ENCODE measurements at regions not wholly inside any gene's neighbourhood (a gene's known extent, or its start where the extent isn't known, plus 50 kb on each side); places are given as distances from the start of the nearest gene placed in this dataset.
A peak's percentile ranks its signal among the peaks of the same experiment; 100 is the strongest.

DNA sequence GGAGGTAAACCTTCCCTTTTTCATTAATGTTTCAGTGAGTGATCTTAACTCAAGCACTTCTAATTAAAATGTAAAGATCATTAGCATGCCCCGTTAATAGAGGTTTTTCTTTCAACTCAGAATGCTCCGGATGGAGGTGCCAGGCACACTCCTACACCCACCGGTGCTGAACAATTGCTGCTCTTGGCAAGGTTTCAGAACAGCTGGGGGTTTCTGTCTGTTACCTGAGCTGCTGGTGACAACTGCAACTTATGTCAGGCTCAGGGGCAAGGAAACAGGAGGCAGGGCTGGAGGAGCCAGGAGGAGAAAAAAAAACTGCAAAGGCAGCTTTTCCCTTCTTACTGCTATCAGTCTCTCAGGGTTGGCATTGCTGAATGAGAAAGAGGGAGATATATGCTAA lies 250.1 kb downstream of the DIPK2A start:
- TF ChIP-seq, protein P1, sequence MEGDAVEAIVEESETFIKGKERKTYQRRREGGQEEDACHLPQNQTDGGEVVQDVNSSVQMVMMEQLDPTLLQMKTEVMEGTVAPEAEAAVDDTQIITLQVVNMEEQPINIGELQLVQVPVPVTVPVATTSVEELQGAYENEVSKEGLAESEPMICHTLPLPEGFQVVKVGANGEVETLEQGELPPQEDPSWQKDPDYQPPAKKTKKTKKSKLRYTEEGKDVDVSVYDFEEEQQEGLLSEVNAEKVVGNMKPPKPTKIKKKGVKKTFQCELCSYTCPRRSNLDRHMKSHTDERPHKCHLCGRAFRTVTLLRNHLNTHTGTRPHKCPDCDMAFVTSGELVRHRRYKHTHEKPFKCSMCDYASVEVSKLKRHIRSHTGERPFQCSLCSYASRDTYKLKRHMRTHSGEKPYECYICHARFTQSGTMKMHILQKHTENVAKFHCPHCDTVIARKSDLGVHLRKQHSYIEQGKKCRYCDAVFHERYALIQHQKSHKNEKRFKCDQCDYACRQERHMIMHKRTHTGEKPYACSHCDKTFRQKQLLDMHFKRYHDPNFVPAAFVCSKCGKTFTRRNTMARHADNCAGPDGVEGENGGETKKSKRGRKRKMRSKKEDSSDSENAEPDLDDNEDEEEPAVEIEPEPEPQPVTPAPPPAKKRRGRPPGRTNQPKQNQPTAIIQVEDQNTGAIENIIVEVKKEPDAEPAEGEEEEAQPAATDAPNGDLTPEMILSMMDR (IDR thresholded peaks at IDR 0.05; ENCODE audit: low read depth, low read length, missing control alignments), result no peak
- no peak overlapping the region for H3K4me3 ChIP-seq (replicated peaks; ENCODE audit: low read depth, low read length)
- DNase-seq (ENCODE audit: extremely low read depth, low read depth), result no peak

DNA sequence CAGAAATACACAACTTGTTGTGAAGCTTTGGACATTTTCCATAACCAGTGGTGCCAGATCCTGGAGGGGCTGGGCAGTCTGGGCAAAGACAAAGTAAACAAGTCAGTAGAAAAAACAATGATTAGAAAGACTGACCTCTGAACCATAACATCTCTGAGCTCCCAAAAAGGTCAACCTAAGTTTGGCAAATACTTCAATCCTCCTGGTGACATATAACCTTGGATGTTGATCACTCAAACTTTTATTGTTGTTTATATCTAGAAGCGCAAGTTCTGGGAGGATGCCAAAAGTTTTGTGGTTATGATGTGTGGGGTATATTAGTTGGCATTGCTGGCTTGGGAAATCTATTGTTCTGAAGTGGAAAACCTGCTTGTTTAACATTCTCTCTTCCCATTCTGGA lies 257.7 kb downstream of the DIPK2A start:
- peak; percentile 7 for DNase-seq (ENCODE audit: extremely low read depth, low read depth)
- no peak overlapping the region for H3K4me3 ChIP-seq (replicated peaks; ENCODE audit: low read depth, low read length)
- TF ChIP-seq, protein P1 (IDR thresholded peaks at IDR 0.05; ENCODE audit: low read depth, low read length, missing control alignments), result no peak

DNA sequence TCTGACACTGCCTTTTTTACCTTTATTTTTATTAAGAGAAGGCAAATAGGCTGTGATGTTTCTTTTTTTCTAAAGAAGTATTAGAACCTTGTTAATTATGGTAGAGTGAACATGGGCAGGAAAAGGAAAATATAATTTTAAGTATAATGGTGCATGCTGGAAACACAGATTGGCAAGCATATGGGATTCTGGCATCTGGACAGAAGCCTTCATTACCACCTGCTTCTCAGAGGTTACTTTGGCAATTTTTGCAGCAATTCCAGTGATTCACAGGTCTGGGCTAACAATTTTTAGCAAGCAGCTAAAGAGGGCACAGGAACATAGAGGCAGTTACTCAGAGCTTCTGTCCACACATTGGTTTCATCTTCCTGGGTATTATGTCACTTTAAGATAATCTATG lies 258.3 kb downstream of the DIPK2A start:
- TF ChIP-seq, protein P1 (IDR thresholded peaks at IDR 0.05; ENCODE audit: low read depth, low read length, missing control alignments), result no peak
- no peak overlapping the region for H3K4me3 ChIP-seq (replicated peaks; ENCODE audit: low read depth, low read length)
- DNase-seq (ENCODE audit: extremely low read depth, low read depth), result no peak

DNA sequence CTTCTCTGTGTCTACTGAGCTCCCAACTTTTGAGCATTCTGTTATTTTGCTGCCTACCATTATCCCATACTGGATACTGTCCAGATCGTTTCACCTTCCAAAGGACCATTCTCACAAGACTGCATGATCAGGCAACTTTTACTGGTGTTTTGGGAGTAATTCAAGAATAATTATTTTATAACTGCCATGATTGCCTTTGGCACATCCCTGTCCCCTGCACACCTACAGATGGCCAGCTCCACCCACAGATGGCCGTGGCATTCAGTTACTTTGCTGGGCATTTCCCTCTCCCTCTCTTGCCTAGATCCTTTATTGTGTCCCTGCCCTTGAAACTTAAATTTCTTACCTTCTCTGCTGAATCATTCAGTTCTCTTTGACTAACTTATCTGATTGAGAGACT lies 263.9 kb downstream of the DIPK2A start:
- TF ChIP-seq, protein P1 (IDR thresholded peaks at IDR 0.05; ENCODE audit: low read depth, low read length, missing control alignments), result no peak
- H3K4me3 ChIP-seq (replicated peaks; ENCODE audit: low read depth, low read length), result no peak overlapping the region
- DNase-seq (ENCODE audit: extremely low read depth, low read depth), result no peak

DNA sequence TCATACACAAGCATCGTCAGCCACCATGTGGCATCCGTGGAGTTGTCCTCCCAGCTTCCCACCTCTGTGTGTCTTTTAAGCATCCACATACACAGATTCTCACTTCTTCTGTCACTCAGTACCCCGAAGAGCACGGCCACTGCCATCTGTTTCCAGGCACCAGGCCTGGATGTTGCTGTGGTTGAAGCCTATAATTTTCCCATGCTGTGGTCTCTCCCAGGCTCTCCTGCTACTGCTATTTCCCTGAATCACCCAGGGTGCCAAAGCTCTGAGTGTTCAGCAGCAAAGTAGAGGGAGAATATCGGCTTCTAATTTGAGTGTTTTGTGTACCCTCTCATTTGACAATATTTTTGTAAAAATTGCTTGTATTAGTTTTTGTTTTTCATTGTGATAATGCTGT lies 265.7 kb downstream of the DIPK2A start:
- DNase-seq (ENCODE audit: extremely low read depth, low read depth), result no peak

DNA sequence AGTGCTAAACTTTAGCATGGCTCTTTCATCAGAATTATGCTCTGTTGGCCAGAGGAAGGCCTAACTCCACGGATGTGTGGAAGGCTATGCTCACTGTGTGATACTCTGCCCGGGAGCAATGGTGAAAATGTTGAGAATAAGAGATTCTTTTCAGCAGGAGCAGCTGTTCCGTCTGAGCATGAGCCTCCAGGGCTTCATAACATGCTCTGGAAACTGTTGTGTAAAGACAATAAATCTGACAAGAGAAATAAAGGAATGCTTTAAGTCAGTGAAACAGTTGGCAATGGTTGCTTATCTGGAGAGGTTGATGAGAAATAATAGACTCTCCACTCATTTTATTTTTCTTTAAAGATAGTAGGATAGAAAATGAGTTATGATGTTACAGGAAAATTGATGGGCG lies 269.8 kb downstream of the DIPK2A start:
- H3K4me3 ChIP-seq (replicated peaks; ENCODE audit: low read depth, low read length), result no peak overlapping the region
- TF ChIP-seq, protein P1 (IDR thresholded peaks at IDR 0.05; ENCODE audit: low read depth, low read length, missing control alignments), result no peak
- no peak for DNase-seq (ENCODE audit: extremely low read depth, low read depth)

More for the DNA sequence above, 265.7 kb downstream of the DIPK2A start:
- no peak overlapping the region for H3K4me3 ChIP-seq (replicated peaks; ENCODE audit: low read depth, low read length)
- TF ChIP-seq, protein P1 (IDR thresholded peaks at IDR 0.05; ENCODE audit: low read depth, low read length, missing control alignments), result no peak

DNA sequence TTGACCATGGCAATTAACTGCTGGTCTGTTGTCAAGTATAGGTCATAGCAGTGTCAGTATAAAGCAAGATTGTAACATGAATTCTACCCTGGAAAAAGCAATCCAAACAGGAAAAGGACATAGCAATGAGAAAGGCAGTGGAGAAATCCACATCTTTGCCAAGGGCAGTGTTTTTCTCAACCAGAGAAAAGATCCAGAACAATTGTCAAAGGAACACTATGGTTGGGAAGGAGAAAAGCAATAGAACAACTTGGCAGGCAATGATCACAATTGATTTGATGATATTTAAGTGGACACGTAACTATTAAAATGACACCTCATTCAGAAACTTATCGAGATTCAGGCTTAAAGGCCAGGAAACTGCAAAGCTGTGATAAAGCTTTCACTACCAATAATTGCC lies 271.1 kb downstream of the DIPK2A start:
- no peak overlapping the region for H3K4me3 ChIP-seq (replicated peaks; ENCODE audit: low read depth, low read length)
- TF ChIP-seq, protein P1 (IDR thresholded peaks at IDR 0.05; ENCODE audit: low read depth, low read length, missing control alignments), result no peak
- DNase-seq (ENCODE audit: extremely low read depth, low read depth), result no peak
